Body of pancreas (tissue), 4 donors: ENCODE measurements at regions not wholly inside any gene's neighbourhood (a gene's known extent, or its start where the extent isn't known, plus 50 kb on each side); places are given as distances from the start of the nearest gene placed in this dataset.

Experiments used
- POLR2A ChIP-seq, 3 donors: fragments of 450-650 bp; IDR thresholded peaks; one replicate each; pipeline ENCODE4 v1.6.1; 2016; ENCODE audit warnings: antibody characterized with exemption in 3 of 3, mild to moderate bottlenecking in 2 of 3
- TF ChIP-seq, protein P1 (sequence below), 7 experiments: fragments of 450-650 bp in 4 of 7; fragments of 200-600 bp in 3 of 7; sonication (generic) in 3 of 7; IDR thresholded peaks; one replicate each; pipeline ENCODE4 v1.5.1; 2016 to 2019; ENCODE audit warnings: antibody characterized with exemption in 7 of 7

DNA sequence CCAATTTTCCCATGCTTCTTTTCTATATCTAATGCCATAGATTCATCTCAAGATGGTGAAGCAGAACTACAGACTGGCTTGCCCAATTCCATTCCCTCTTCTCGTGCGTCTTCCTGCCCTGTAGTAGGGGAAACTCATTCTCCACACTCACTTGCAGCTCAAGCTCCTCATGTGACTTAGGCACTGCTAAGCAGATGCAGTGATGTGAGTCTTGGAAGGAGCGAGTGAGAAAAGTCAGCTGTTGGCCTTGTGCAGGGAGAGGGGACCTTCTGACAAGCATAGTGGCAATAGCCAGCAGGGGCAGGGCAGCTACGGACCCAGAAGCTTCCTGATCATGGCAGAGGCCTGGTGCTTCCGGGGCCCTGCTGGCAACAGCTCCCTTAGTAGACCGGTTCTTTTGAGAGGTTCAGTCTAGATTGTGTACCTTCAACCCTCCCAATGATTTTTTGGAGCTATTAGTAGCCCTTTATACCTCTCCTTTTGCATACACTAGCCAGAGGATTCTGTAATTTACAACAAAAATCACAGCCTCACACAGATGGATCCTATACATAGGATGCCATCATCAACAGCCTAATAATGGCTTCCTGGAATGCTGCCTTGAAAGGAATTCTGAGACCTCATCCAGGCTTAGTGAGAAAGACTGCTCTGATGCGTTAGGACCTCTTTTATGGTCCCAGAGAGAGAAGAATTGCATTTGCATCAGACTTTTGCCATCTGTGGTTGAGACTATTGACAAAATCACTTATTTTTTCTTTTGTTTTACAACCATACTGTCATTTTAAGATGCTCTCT, 121.5 kb upstream of the RIPOR2 start:
- TF ChIP-seq, protein P1, sequence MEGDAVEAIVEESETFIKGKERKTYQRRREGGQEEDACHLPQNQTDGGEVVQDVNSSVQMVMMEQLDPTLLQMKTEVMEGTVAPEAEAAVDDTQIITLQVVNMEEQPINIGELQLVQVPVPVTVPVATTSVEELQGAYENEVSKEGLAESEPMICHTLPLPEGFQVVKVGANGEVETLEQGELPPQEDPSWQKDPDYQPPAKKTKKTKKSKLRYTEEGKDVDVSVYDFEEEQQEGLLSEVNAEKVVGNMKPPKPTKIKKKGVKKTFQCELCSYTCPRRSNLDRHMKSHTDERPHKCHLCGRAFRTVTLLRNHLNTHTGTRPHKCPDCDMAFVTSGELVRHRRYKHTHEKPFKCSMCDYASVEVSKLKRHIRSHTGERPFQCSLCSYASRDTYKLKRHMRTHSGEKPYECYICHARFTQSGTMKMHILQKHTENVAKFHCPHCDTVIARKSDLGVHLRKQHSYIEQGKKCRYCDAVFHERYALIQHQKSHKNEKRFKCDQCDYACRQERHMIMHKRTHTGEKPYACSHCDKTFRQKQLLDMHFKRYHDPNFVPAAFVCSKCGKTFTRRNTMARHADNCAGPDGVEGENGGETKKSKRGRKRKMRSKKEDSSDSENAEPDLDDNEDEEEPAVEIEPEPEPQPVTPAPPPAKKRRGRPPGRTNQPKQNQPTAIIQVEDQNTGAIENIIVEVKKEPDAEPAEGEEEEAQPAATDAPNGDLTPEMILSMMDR (IDR thresholded peaks at IDR 0.05), result no peak
- TF ChIP-seq POLR2A (IDR thresholded peaks at IDR 0.05), result no peak
